Testis (tissue), 2 donors: ENCODE measurements at regions not wholly inside any gene's neighbourhood (a gene's known extent, or its start where the extent isn't known, plus 50 kb on each side); places are given as distances from the start of the nearest gene placed in this dataset.

Experiments
- DNase-seq: peaks from one replicate; pipeline ENCODE4 v3.0.0-alpha.2; 2019
- H3K27ac ChIP-seq, 2 donors: fragments of 200-600 bp; sonication (generic); one replicate each; pipeline ENCODE4 v1.5.1; 2019
- H3K27me3 ChIP-seq: fragments of 200-600 bp; sonication (generic); one replicate; pipeline ENCODE4 v1.5.1; 2019
- H3K36me3 ChIP-seq: fragments of 200-600 bp; sonication (generic); one replicate; pipeline ENCODE4 v1.5.1; 2017; ENCODE audit warnings: low read depth; ENCODE audit errors: missing control alignments
- H3K4me1 ChIP-seq: fragments of 200-600 bp; sonication (generic); one replicate; pipeline ENCODE4 v1.5.1; 2019
- H3K4me3 ChIP-seq, 2 donors: fragments of 200-600 bp; sonication (generic); one replicate each; pipeline ENCODE4 v1.5.1; 2017 to 2019
- H3K9me3 ChIP-seq: fragments of 200-600 bp; sonication (generic); one replicate; pipeline ENCODE4 v1.5.1; 2017
- POLR2A ChIP-seq: fragments of 450-650 bp; IDR thresholded peaks from one replicate; pipeline ENCODE4 v1.6.1; 2017; ENCODE audit warnings: antibody characterized with exemption, mild to moderate bottlenecking, moderate library complexity
- WGBS, 2 donors: methylation state at CpG; one replicate each; pipeline ENCODE4 v1.1.5; 2018; 5-methylcytosine and 5-hydroxymethylcytosine counted together
- intact Hi-C: fragments of 100-400 bp; cut with DNase I; formaldehyde crosslinking; loops from one replicate; pipeline ENCODE4 v1.15.1; 2023; ENCODE audit warnings: low total_unique reads
- TF ChIP-seq, protein P1 (sequence below), 3 experiments: fragments of 450-650 bp in 2 of 3; fragments of 200-600 bp in 1 of 3; sonication (generic) in 1 of 3; IDR thresholded peaks; one replicate each; pipeline ENCODE4 v1.5.1; 2016 to 2019; ENCODE audit warnings: antibody characterized with exemption in 3 of 3, mild to moderate bottlenecking in 2 of 3, moderate library complexity in 1 of 3

DNA sequence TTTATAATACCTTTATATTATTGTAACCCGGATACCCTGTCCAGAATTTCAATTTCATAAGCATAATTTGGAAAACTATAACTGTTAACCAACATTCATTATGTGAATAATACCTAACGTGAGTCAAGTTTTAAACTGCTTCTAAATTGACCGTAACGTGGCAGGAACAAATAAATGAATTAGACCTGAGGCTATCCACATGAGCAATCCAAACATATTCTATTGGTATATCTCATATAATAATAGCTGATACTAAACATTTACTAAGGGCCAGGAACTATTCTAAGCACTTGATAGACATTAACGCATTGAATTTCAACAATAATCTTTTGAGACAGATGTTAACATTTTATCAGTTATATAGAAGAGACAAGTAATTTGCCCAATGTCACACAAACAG, 276.4 kb downstream of the MEF2C start:
- WGBS, 2 donors = 89 to 91% methylated on average over 5 of the region's 5 CpGs
- intact Hi-C loops = no loop called here
- no peaks in the 10 kb centered on the region for H3K4me1 ChIP-seq

DNA sequence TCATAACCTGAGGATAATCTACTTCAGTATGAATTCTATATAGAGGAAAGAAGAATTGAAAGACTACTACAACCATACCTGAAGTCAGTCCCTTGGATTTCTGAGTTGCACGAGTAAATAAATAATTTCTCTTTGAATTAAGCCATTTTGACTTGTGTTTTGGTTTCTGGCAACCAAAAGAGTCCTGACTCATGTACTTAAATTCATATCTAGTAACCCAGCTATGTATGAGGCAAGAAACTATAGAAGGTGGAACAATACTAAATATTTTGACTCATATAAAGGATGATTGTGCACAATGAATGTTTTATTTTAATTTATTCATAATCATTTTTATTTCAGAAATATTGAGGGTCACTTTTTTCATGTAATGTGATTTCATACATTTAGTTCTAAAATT, 276.8 kb downstream of the MEF2C start:
- Histone ChIP-seq H3K36me3 (no peaks in the 10 kb centered on the region), H3K27ac (no peak overlapping the region), H3K9me3 (no peaks in the 10 kb centered on the region), H3K27me3 (no peaks in the 10 kb centered on the region), H3K4me1 (no peaks in the 10 kb centered on the region), H3K4me3 (no peak overlapping the region)
- WGBS, 2 donors = 77 to 89% methylated on average over 1 of the region's 1 CpG
- intact Hi-C loops = no loop called here
- no peak for TF ChIP-seq POLR2A
- TF ChIP-seq, protein P1, sequence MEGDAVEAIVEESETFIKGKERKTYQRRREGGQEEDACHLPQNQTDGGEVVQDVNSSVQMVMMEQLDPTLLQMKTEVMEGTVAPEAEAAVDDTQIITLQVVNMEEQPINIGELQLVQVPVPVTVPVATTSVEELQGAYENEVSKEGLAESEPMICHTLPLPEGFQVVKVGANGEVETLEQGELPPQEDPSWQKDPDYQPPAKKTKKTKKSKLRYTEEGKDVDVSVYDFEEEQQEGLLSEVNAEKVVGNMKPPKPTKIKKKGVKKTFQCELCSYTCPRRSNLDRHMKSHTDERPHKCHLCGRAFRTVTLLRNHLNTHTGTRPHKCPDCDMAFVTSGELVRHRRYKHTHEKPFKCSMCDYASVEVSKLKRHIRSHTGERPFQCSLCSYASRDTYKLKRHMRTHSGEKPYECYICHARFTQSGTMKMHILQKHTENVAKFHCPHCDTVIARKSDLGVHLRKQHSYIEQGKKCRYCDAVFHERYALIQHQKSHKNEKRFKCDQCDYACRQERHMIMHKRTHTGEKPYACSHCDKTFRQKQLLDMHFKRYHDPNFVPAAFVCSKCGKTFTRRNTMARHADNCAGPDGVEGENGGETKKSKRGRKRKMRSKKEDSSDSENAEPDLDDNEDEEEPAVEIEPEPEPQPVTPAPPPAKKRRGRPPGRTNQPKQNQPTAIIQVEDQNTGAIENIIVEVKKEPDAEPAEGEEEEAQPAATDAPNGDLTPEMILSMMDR (IDR thresholded peaks at IDR 0.05) = no peak
- no peak for DNase-seq

More for the DNA sequence above, 276.4 kb downstream of the MEF2C start:
- TF ChIP-seq, protein P1 (IDR thresholded peaks at IDR 0.05) = no peak
- TF ChIP-seq POLR2A = no peak
- Histone ChIP-seq H3K27me3 (no peaks in the 10 kb centered on the region), H3K36me3 (no peaks in the 10 kb centered on the region), H3K27ac (no peak overlapping the region), H3K4me3 (no peak overlapping the region), H3K9me3 (no peaks in the 10 kb centered on the region)
- no peak for DNase-seq

DNA sequence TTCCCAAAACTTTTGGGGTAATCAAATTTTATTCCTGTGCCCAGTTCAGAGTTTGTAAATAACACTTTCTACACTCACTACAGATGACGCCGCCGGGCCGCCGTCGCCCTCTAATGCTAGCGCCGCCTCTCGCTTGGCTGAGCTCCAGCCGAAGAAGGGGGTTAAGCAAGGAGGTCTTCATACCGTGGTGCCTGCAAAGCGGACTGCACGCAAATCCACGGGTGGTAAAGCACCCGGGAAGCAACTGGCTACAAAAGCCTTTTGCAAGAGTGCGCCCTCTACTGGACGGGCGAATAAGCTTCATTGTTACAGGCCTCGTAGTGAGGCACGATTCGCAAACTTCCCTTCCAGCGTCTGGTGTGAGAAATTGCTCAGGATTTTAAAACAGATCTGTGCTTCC, 280.4 kb downstream of the MEF2C start:
- no peak for TF ChIP-seq POLR2A
- TF ChIP-seq, protein P1 (IDR thresholded peaks at IDR 0.05) = peak in 1 of 3 experiments; percentile 33
- H3K4me3 ChIP-seq = peak overlapping the region; percentile 1 to 14
- peak; percentile 75 for DNase-seq
- WGBS, 2 donors = 80 to 83% methylated on average over 22 of the region's 22 CpGs
- H3K9me3 ChIP-seq = no peaks in the 10 kb centered on the region
- no peaks in the 10 kb centered on the region for H3K36me3 ChIP-seq
- no peak overlapping the region for H3K27ac ChIP-seq
- H3K27me3 ChIP-seq = no peaks in the 10 kb centered on the region
- no peaks in the 10 kb centered on the region for H3K4me1 ChIP-seq
- intact Hi-C loops = no loop called here

DNA sequence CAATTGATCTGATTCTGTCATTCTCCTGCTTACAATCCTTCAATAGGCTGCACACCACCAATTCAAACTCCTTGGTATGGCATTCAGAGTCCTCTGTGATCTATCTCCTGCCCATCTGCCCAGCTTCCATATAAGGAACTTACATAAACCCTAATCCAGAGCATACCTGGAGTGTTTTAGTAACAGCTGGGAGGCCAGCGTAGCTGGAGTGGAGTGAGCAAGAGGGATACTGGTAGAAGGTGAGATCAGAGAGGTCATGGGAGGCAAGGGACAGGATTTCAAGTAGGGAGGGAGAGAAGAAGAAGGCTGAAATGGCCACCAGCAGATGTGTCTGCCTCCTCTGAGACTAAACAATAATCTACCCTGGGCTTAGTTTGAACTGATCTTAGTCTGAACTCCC, 288.5 kb downstream of the MEF2C start:
- Histone ChIP-seq H3K4me3 (no peak overlapping the region), H3K9me3 (no peaks in the 10 kb centered on the region), H3K4me1 (no peaks in the 10 kb centered on the region), H3K27ac (no peak overlapping the region), H3K36me3 (no peaks in the 10 kb centered on the region), H3K27me3 (no peaks in the 10 kb centered on the region)
- no peak for DNase-seq
- no peak for TF ChIP-seq POLR2A
- TF ChIP-seq, protein P1 (IDR thresholded peaks at IDR 0.05) = no peak
- intact Hi-C loops = no loop called here
- WGBS, 2 donors = 73 to 81% methylated on average over 1 of the region's 1 CpG

DNA sequence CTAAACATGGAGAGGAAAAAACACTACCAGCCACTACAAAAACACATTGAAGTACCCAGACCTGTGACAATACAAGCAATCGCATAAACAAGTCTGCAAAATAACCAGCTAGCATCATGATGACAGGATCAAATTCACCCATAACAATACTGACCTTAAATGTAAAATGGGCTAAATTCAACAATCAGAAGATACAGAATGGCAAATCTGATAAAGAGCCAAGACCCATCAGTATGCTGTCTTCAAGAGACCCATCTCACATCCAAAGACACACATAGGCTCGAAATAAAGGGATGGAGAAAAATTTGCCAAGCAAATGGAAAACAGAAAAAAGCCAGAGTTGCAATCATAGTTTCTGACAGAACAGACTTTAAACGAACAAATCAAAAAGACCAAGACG, 294.4 kb downstream of the MEF2C start:
- DNase-seq = no peak
- no peaks in the 10 kb centered on the region for H3K27me3 ChIP-seq
- intact Hi-C loops = no loop called here
- no peak overlapping the region for H3K27ac ChIP-seq
- H3K4me3 ChIP-seq = no peak overlapping the region
- no peak for TF ChIP-seq POLR2A
- TF ChIP-seq, protein P1 (IDR thresholded peaks at IDR 0.05) = no peak
- WGBS, 2 donors = 89 to 90% methylated on average over 4 of the region's 4 CpGs
- H3K36me3 ChIP-seq = no peaks in the 10 kb centered on the region
- no peaks in the 10 kb centered on the region for H3K4me1 ChIP-seq
- no peaks in the 10 kb centered on the region for H3K9me3 ChIP-seq
